Peyer's patch (tissue), 4 donors: ENCODE measurements at regions not wholly inside any gene's neighbourhood (a gene's known extent, or its start where the extent isn't known, plus 50 kb on each side); places are given as distances from the start of the nearest gene placed in this dataset.

Experiments
- CTCF ChIP-seq, 6 experiments: fragments of 450-650 bp in 4 of 6; fragments of 200-600 bp in 2 of 6; sonication (generic) in 1 of 6; IDR thresholded peaks; one replicate each; pipeline ENCODE4 v1.5.1; 2017 to 2019; ENCODE audit warnings: antibody characterized with exemption in 6 of 6, mild to moderate bottlenecking in 3 of 6, moderate library complexity in 1 of 6
- POLR2A ChIP-seq, 2 donors: fragments of 450-650 bp; IDR thresholded peaks; one replicate each; pipeline ENCODE4 v1.5.1; 2017; ENCODE audit warnings: antibody characterized with exemption in 2 of 2, mild to moderate bottlenecking in 2 of 2, moderate library complexity in 2 of 2

- no peak for TF ChIP-seq CTCF (IDR thresholded peaks at IDR 0.05)
- no peak for TF ChIP-seq POLR2A (IDR thresholded peaks at IDR 0.05)
Observed at GRCh38 chr9:81028504-81028903, 660.8 kb downstream of the TLE1 start.
